Trophoblast cell (in vitro differentiated cells and primary cell): ENCODE measurements at regions not wholly inside any gene's neighbourhood (a gene's known extent, or its start where the extent isn't known, plus 50 kb on each side); places are given as distances from the start of the nearest gene placed in this dataset.

Experiments
- DNase-seq, 2 donors: peaks; one replicate each; pipeline ENCODE4 v3.0.0-alpha.2; 2016
- H2AFZ ChIP-seq: 2 replicates; pipeline ENCODE4 v1.6.1; 2013; ENCODE audit warnings: low read length, moderate library complexity, mild to moderate bottlenecking; ENCODE audit not compliant: insufficient read depth, poor library complexity
- H2AK5ac ChIP-seq: 2 replicates; pipeline ENCODE4 v1.6.1; 2013; ENCODE audit warnings: mild to moderate bottlenecking, low read length
- H2BK120ac ChIP-seq: 2 replicates; pipeline ENCODE4 v1.6.1; 2013; ENCODE audit warnings: low read length, mild to moderate bottlenecking, moderate library complexity; ENCODE audit not compliant: insufficient read depth, poor library complexity
- H2BK12ac ChIP-seq: 2 replicates; pipeline ENCODE4 v1.6.1; 2013; ENCODE audit warnings: mild to moderate bottlenecking, low read length, moderate library complexity
- H2BK5ac ChIP-seq: 2 replicates; pipeline ENCODE4 v1.6.1; 2013; ENCODE audit warnings: low read length, low read depth, moderate library complexity, mild to moderate bottlenecking; ENCODE audit not compliant: poor library complexity
- H3K14ac ChIP-seq: 2 replicates; pipeline ENCODE4 v1.6.1; 2013; ENCODE audit warnings: mild to moderate bottlenecking, low read length
- H3K18ac ChIP-seq: 2 replicates; pipeline ENCODE4 v1.6.1; 2013; ENCODE audit warnings: mild to moderate bottlenecking, low read length
- H3K23ac ChIP-seq: 2 replicates; pipeline ENCODE4 v1.6.1; 2013; ENCODE audit warnings: low read length
- H3K27ac ChIP-seq: 2 replicates; pipeline ENCODE4 v1.5.1; 2013; ENCODE audit warnings: low read depth, mild to moderate bottlenecking, inconsistent platforms, low read length, moderate library complexity
- H3K27me3 ChIP-seq: 2 replicates; pipeline ENCODE4 v1.6.1; 2013; ENCODE audit warnings: inconsistent platforms, mild to moderate bottlenecking, low read length, moderate library complexity; ENCODE audit not compliant: insufficient read depth
- H3K36me3 ChIP-seq, 2 experiments: 1 replicate in 1 of 2; 2 replicates in 1 of 2; pipeline ENCODE4 v1.6.1; 2013; ENCODE audit warnings: low read length in 2 of 2, mild to moderate bottlenecking in 2 of 2, moderate library complexity in 1 of 2; ENCODE audit not compliant: insufficient read depth in 2 of 2, control insufficient read depth in 1 of 2
- H3K4ac ChIP-seq: 2 replicates; pipeline ENCODE4 v1.6.1; 2013; ENCODE audit warnings: low read depth, mild to moderate bottlenecking, low read length, moderate library complexity
- H3K4me1 ChIP-seq, 2 experiments: 1 replicate in 1 of 2; 2 replicates in 1 of 2; pipeline ENCODE4 v1.6.1; 2013; ENCODE audit warnings: low read length in 2 of 2, mild to moderate bottlenecking in 2 of 2, moderate library complexity in 1 of 2; ENCODE audit not compliant: insufficient read depth in 2 of 2, control insufficient read depth in 1 of 2
- H3K4me2 ChIP-seq: 2 replicates; pipeline ENCODE4 v1.6.1; 2013; ENCODE audit warnings: inconsistent platforms, mild to moderate bottlenecking, low read length, moderate library complexity
- H3K4me3 ChIP-seq: 2 replicates; pipeline ENCODE4 v1.5.1; 2013; ENCODE audit warnings: mild to moderate bottlenecking, low read depth, low read length, inconsistent platforms
- H3K79me1 ChIP-seq: one replicate; pipeline ENCODE4 v1.6.1; 2013; ENCODE audit warnings: low read length
- H3K79me2 ChIP-seq: 2 replicates; pipeline ENCODE4 v1.6.1; 2013; ENCODE audit warnings: low read length, mild to moderate bottlenecking; ENCODE audit not compliant: control insufficient read depth, insufficient read depth, poor library complexity
- H3K9ac ChIP-seq: 2 replicates; pipeline ENCODE4 v1.6.1; 2013; ENCODE audit warnings: mild to moderate bottlenecking, low read length
- H3K9me3 ChIP-seq: 2 replicates; pipeline ENCODE4 v1.6.1; 2013; ENCODE audit warnings: low read depth, mild to moderate bottlenecking, control low read depth, inconsistent platforms, low read length; ENCODE audit not compliant: insufficient read depth
- H4K12ac ChIP-seq: 2 replicates; pipeline ENCODE4 v1.6.1; 2013; ENCODE audit warnings: low read depth, mild to moderate bottlenecking, low read length, moderate library complexity
- H4K8ac ChIP-seq: 2 replicates; pipeline ENCODE4 v1.6.1; 2013; ENCODE audit warnings: low read depth, mild to moderate bottlenecking, low read length, moderate library complexity
- H4K91ac ChIP-seq: one replicate; pipeline ENCODE4 v1.6.1; 2013; ENCODE audit warnings: low read depth, mild to moderate bottlenecking, low read length, moderate library complexity
- WGBS: extraction: QIAGEN DNeasy Blood & Tissue Kit; methylation state at CpG from one replicate; pipeline ENCODE4 v1.1.7; 2013; ENCODE audit warnings: missing lambda C conversion rate; ENCODE audit not compliant: insufficient read length, insufficient coverage; ENCODE audit errors: extremely low coverage; 5-methylcytosine and 5-hydroxymethylcytosine counted together

DNA sequence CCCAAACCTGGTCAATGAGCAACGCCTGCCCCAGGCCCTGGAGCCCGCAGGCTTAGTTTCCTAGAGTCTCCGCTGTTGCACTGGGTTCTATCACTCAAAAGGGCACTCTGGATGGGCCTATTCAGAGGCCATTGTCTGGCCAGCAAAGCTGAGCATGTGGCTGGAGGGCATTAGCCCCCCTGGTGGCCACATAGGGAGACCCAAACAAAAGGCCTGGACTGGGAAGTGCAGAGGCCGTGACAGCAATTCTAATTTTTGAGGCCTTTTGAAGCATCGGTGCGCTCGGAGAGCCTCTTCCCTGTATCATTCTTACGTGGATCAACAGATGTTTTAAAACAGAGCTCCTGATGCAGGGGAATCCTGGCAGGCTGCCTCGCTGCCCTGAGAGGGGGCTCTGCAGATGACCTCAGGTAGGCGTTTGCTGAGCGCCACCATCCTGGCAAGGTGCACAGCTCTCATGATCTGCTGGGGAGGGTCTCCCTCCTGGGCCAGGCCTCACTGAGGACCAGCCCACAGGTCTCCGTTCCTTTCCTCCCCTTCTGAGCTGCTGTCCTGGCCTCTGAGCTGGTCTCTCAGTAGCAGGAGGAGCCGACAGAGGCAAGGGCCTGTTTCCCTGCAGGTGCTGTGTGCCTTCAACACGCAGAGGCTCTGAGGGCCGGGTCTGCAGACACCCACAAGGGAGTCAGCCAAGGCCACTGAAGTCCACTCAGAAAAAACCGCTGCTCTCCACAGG is 190.5 kb downstream of the URI1 start:
- Histone ChIP-seq H3K79me2 (no peaks in the 10 kb centered on the region), H3K4me1 (peaks cover 0 to 2% of the 10 kb centered on the region in 2 experiments), H4K8ac (no peak overlapping the region), H3K18ac (no peak overlapping the region), H3K14ac (no peak overlapping the region), H3K36me3 (no peaks in the 10 kb centered on the region), H2AK5ac (no peak overlapping the region), H3K27me3 (no peaks in the 10 kb centered on the region), H2BK12ac (no peak overlapping the region), H2BK5ac (no peak overlapping the region), H4K91ac (no peak overlapping the region), H3K9me3 (no peaks in the 10 kb centered on the region), H3K23ac (no peak overlapping the region), H3K9ac (no peak overlapping the region), H3K4me2 (no peak overlapping the region), H3K79me1 (no peaks in the 10 kb centered on the region), H2AFZ (no peak overlapping the region), H2BK120ac (no peak overlapping the region), H3K27ac (no peak overlapping the region), H3K4ac (no peak overlapping the region), H4K12ac (no peak overlapping the region), H3K4me3 (no peak overlapping the region)
- no CpG with 5 or more reads among the region's 16 CpGs for WGBS
- no peak for DNase-seq

DNA sequence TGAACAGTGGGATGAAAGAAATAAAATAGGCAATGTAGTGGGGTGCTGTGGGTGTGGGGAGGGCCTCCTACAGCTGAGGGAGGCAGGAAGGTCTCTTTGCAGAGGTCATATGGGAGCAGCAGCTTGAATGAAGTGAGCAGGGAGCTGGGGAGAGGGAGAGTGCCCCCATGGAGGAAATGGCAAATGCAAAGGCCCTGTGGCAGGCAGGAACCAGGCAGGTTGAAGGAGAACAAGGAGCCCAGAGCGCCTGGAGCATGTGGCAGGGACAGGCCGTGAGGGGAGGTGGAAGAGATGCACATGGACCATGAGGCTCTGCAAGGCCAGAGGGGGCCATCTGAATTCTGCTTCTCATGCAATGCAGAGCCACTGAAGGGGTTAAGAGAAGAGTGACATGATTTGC is 191.8 kb downstream of the URI1 start:
- Histone ChIP-seq H2BK12ac (no peak overlapping the region), H3K79me1 (no peaks in the 10 kb centered on the region), H3K18ac (no peak overlapping the region), H3K23ac (no peak overlapping the region), H4K12ac (no peak overlapping the region), H2BK5ac (no peak overlapping the region), H3K27me3 (no peaks in the 10 kb centered on the region), H3K9ac (no peak overlapping the region), H3K36me3 (no peaks in the 10 kb centered on the region), H3K4me3 (peak overlapping the region; percentile 13), H4K8ac (no peak overlapping the region), H4K91ac (no peak overlapping the region), H3K4me1 (peaks cover 0 to 2% of the 10 kb centered on the region in 2 experiments), H2AFZ (no peak overlapping the region), H3K27ac (no peak overlapping the region), H2AK5ac (no peak overlapping the region), H3K9me3 (no peaks in the 10 kb centered on the region), H2BK120ac (no peak overlapping the region), H3K79me2 (no peaks in the 10 kb centered on the region), H3K4ac (no peak overlapping the region), H3K14ac (no peak overlapping the region), H3K4me2 (no peak overlapping the region)
- DNase-seq = no peak
- no CpG with 5 or more reads among the region's 2 CpGs for WGBS

DNA sequence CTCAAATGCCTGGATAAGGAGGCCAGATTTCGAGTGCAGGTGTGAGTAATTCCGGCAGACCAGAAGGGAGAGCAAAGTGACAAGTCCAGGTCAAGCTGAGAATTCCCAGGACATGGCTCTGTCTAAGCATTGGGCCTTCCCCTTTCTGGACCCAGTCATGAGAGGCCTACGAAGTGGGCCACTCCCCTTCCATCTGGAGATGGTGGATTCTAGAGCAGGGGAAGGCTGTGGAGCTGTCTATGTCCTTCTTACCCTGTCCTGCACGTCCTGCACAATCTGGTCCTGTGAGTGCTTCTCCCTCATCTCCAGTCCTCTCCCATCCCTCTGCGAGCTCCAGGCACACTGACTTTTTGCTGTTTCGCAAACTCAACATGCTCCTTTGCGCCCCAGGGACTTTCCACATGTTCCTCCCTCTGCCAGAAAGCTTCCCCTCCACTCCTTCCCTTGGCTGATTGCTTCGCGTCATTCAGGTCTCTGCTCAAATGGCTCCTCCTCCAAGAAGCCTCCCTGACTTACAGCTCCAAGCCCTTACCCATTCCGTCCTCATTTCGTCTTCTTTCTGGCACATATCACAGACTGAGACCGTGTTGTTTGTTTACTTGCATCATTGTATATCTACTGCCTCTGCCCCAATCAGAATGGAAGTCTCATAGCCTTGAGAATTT is 193.2 kb downstream of the URI1 start:
- DNase-seq = no peak
- Histone ChIP-seq H3K27ac (no peak overlapping the region), H2AK5ac (no peak overlapping the region), H3K79me1 (no peaks in the 10 kb centered on the region), H3K36me3 (no peaks in the 10 kb centered on the region), H3K18ac (no peak overlapping the region), H3K9ac (peak overlapping the region; percentile 35), H2BK5ac (no peak overlapping the region), H3K27me3 (no peaks in the 10 kb centered on the region), H3K4ac (no peak overlapping the region), H4K91ac (no peak overlapping the region), H3K4me3 (no peak overlapping the region), H4K12ac (no peak overlapping the region), H3K9me3 (no peaks in the 10 kb centered on the region), H3K4me1 (peaks cover 0 to 2% of the 10 kb centered on the region in 2 experiments), H2BK12ac (no peak overlapping the region), H2AFZ (no peak overlapping the region), H2BK120ac (no peak overlapping the region), H3K79me2 (no peaks in the 10 kb centered on the region), H3K14ac (no peak overlapping the region), H3K23ac (no peak overlapping the region), H3K4me2 (no peak overlapping the region), H4K8ac (no peak overlapping the region)
- WGBS = no CpG with 5 or more reads among the region's 12 CpGs

DNA sequence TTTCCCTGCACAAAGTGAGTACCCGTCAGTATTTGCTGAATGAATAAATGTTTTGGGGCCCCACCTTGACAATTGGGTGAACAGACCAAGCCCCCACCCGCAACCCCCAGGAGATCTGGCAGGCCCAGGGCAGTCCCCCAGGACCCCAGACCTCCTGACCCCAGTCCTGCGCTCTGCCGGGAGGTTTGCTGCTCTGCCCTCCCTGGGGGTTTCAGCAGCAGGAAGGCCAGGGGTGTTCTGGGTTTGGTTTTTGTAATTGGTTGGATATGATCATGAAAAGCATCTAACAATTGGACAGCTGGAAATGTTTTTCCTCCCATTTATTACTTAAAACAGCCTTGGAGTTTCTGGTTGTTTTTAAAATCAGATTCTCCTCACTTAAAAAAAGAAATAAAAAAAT is 193.8 kb downstream of the URI1 start:
- H3K4me1 ChIP-seq = peaks cover 0 to 2% of the 10 kb centered on the region in 2 experiments
- no peak overlapping the region for H3K14ac ChIP-seq
- H2AK5ac ChIP-seq = no peak overlapping the region
- H2BK5ac ChIP-seq = no peak overlapping the region
- H3K79me2 ChIP-seq = no peaks in the 10 kb centered on the region
- no peak overlapping the region for H2BK120ac ChIP-seq
- H3K9me3 ChIP-seq = no peaks in the 10 kb centered on the region
- no peak for DNase-seq
- no peaks in the 10 kb centered on the region for H3K27me3 ChIP-seq
- H3K23ac ChIP-seq = no peak overlapping the region
- no peak overlapping the region for H3K27ac ChIP-seq
- no peak overlapping the region for H4K8ac ChIP-seq
- H3K4me2 ChIP-seq = no peak overlapping the region
- WGBS = no CpG with 5 or more reads among the region's 4 CpGs
- H3K36me3 ChIP-seq = no peaks in the 10 kb centered on the region
- no peak overlapping the region for H3K18ac ChIP-seq
- no peaks in the 10 kb centered on the region for H3K79me1 ChIP-seq
- no peak overlapping the region for H3K4me3 ChIP-seq
- H2BK12ac ChIP-seq = no peak overlapping the region
- no peak overlapping the region for H3K9ac ChIP-seq
- no peak overlapping the region for H4K91ac ChIP-seq
- no peak overlapping the region for H2AFZ ChIP-seq
- no peak overlapping the region for H4K12ac ChIP-seq
- H3K4ac ChIP-seq = no peak overlapping the region
